ENCODE measurements at regions not wholly inside any gene's neighbourhood (a gene's known extent, or its start where the extent isn't known, plus 50 kb on each side); places are given as distances from the start of the nearest gene placed in this dataset.

- ATAC-seq: no peak
- no peaks in the 10 kb centered on the region for H3K36me3 ChIP-seq (ENCODE audit: low read depth)
- TF ChIP-seq, protein P1, sequence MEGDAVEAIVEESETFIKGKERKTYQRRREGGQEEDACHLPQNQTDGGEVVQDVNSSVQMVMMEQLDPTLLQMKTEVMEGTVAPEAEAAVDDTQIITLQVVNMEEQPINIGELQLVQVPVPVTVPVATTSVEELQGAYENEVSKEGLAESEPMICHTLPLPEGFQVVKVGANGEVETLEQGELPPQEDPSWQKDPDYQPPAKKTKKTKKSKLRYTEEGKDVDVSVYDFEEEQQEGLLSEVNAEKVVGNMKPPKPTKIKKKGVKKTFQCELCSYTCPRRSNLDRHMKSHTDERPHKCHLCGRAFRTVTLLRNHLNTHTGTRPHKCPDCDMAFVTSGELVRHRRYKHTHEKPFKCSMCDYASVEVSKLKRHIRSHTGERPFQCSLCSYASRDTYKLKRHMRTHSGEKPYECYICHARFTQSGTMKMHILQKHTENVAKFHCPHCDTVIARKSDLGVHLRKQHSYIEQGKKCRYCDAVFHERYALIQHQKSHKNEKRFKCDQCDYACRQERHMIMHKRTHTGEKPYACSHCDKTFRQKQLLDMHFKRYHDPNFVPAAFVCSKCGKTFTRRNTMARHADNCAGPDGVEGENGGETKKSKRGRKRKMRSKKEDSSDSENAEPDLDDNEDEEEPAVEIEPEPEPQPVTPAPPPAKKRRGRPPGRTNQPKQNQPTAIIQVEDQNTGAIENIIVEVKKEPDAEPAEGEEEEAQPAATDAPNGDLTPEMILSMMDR (IDR thresholded peaks at IDR 0.05): no peak
- no peak for DNase-seq
- H3K4me1 ChIP-seq (ENCODE audit: low read depth): no peaks in the 10 kb centered on the region
- H3K9me3 ChIP-seq: no peaks in the 10 kb centered on the region
- no peak overlapping the region for H3K4me3 ChIP-seq
- intact Hi-C loops (cut with DNase I, micrococcal nuclease): no loop called here
Observed at GRCh38 chr5:5677738-5678137, 255.3 kb downstream of the ICE1 start.

DNA sequence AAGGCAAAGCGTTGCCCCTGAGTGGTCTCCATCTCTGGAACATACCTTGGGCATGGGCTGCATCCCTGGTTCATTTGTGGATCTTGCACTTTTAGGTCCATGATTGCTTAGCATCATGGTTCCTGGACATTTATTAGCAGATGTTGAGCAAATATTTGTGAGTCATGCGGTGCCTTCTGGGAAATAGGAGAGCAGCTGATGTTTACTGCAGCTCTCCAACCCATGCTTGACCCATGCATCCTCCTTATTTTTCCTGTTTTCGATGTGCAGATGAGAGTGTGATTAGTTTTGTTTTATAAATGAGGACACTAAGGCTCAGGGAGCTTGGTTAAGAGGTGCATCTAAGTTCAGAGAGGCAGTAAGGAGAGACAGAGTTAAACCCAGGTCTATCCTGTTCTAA, 253.7 kb downstream of the ICE1 start:
- intact Hi-C loops (cut with DNase I, micrococcal nuclease): no loop called here
- ATAC-seq (no peak), DNase-seq (no peak)
- TF ChIP-seq, protein P1 (IDR thresholded peaks at IDR 0.05): no peak
- Histone ChIP-seq H3K4me3 (no peak overlapping the region), H3K4me1 (ENCODE audit: low read depth) (no peaks in the 10 kb centered on the region), H3K36me3 (ENCODE audit: low read depth) (no peaks in the 10 kb centered on the region), H3K9me3 (no peaks in the 10 kb centered on the region)

GRCh38 chr5:5675511-5675910, 253.0 kb downstream of the ICE1 start:
- H3K9me3 ChIP-seq: no peaks in the 10 kb centered on the region
- DNase-seq (no peak), ATAC-seq (no peak)
- no peaks in the 10 kb centered on the region for H3K36me3 ChIP-seq (ENCODE audit: low read depth)
- no peaks in the 10 kb centered on the region for H3K4me1 ChIP-seq (ENCODE audit: low read depth)
- intact Hi-C loops (cut with DNase I, micrococcal nuclease): no loop called here
- TF ChIP-seq, protein P1 (IDR thresholded peaks at IDR 0.05): no peak
- H3K4me3 ChIP-seq: no peak overlapping the region

GRCh38 chr5:5671823-5672222, 249.3 kb downstream of the ICE1 start:
- no peaks in the 10 kb centered on the region for H3K9me3 ChIP-seq
- no peak overlapping the region for H3K4me3 ChIP-seq
- TF ChIP-seq, protein P1 (IDR thresholded peaks at IDR 0.05): no peak
- DNase-seq: no peak
- ATAC-seq: no peak
- H3K4me1 ChIP-seq (ENCODE audit: low read depth): no peaks in the 10 kb centered on the region
- intact Hi-C loops (cut with DNase I, micrococcal nuclease): no loop called here
- no peaks in the 10 kb centered on the region for H3K36me3 ChIP-seq (ENCODE audit: low read depth)

- no peaks in the 10 kb centered on the region for H3K4me1 ChIP-seq (ENCODE audit: low read depth)
- H3K9me3 ChIP-seq: no peaks in the 10 kb centered on the region
- TF ChIP-seq, protein P1 (IDR thresholded peaks at IDR 0.05): no peak
- ATAC-seq (no peak), DNase-seq (no peak)
- intact Hi-C loops (cut with DNase I, micrococcal nuclease): no loop called here
- H3K36me3 ChIP-seq (ENCODE audit: low read depth): no peaks in the 10 kb centered on the region
- H3K4me3 ChIP-seq: no peak overlapping the region
Observed at GRCh38 chr5:5667136-5667554, 244.7 kb downstream of the ICE1 start.

DNA sequence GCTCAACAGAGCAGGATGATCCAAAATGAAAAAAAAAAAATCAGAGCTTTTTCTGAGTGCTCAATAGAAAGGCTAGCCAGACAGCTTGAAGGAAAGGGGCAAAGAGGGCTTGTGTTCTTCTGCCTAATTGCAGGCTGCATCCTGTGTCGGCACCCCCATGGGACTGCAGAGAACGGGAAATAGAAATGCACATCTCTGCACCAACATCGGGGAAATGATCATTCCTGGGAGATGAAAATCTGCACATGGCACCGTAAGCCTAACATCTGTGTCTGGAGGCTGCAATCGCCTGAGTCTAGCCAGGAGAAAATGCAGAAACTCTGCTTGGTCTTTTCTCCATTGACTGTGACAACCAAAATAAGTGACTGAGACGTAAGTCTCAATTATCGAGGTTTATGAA, 243.9 kb downstream of the ICE1 start:
- H3K9me3 ChIP-seq: no peaks in the 10 kb centered on the region
- ATAC-seq (no peak), DNase-seq (no peak)
- H3K4me1 ChIP-seq (ENCODE audit: low read depth): no peaks in the 10 kb centered on the region
- no peak overlapping the region for H3K4me3 ChIP-seq
- H3K36me3 ChIP-seq (ENCODE audit: low read depth): no peaks in the 10 kb centered on the region
- intact Hi-C loops (cut with DNase I, micrococcal nuclease): no loop called here
- TF ChIP-seq, protein P1 (IDR thresholded peaks at IDR 0.05): no peak

Measured in mucosa of descending colon (tissue), 3 donors.